Astrocyte of the spinal cord (primary cell): ENCODE measurements at regions not wholly inside any gene's neighbourhood (a gene's known extent, or its start where the extent isn't known, plus 50 kb on each side); places are given as distances from the start of the nearest gene placed in this dataset.
"Not testable (repeated sequence)": the region's sequence is repeated elsewhere in the genome, so short reads cannot be mapped to it uniquely, and the experiment has no call there.

Source experiments
- DNase-seq: peaks from one replicate; pipeline ENCODE4 v3.0.0; 2011; ENCODE audit warnings: low read depth, low spot score
- H3K4me3 ChIP-seq: 2 replicates; pipeline ENCODE4 v1.5.1; 2011; ENCODE audit warnings: low read depth, mild to moderate bottlenecking, low read length, moderate library complexity
- CTCF ChIP-seq: IDR thresholded peaks from 2 replicates; pipeline ENCODE4 v1.5.1; 2012; ENCODE audit warnings: low read depth, mild to moderate bottlenecking, low read length, inconsistent platforms
- in situ Hi-C: cut with HindIII; loops from 2 replicates; pipeline ENCODE4 v1.10.0; 2017; ENCODE audit warnings: low sequenced_read_pairs

GRCh38 chr4:103948244-103949018 is 228.6 kb upstream of the TACR3 start:
- in situ Hi-C loops: no loop called here
- no peak for TF ChIP-seq CTCF
- no peak for DNase-seq

GRCh38 chr4:103947617-103948016 is 227.8 kb upstream of the TACR3 start:
- in situ Hi-C loops: no loop called here
- no peak overlapping the region for H3K4me3 ChIP-seq
- TF ChIP-seq CTCF: no peak

More at GRCh38 chr4:103948244-103949018, 228.6 kb upstream of the TACR3 start:
- H3K4me3 ChIP-seq: no peak overlapping the region

GRCh38 chr4:103946621-103947268 is 227.0 kb upstream of the TACR3 start:
- in situ Hi-C loops, H3K4me3 ChIP-seq, DNase-seq: not testable (repeated sequence)

More at GRCh38 chr4:103947617-103948016, 227.8 kb upstream of the TACR3 start:
- no peak for DNase-seq

- in situ Hi-C loops: no loop called here
- H3K4me3 ChIP-seq: no peak overlapping the region
Observed at GRCh38 chr4:103938488-103938887, 218.7 kb upstream of the TACR3 start.

GRCh38 chr4:103936653-103937145 is 216.9 kb upstream of the TACR3 start:
- in situ Hi-C loops: no loop called here
- H3K4me3 ChIP-seq: no peak overlapping the region
- TF ChIP-seq CTCF: no peak
- DNase-seq: no peak

More at GRCh38 chr4:103938488-103938887, 218.7 kb upstream of the TACR3 start:
- DNase-seq: no peak
- TF ChIP-seq CTCF: no peak

GRCh38 chr4:103934178-103934789 is 214.5 kb upstream of the TACR3 start:
- TF ChIP-seq CTCF: peak; percentile 56
- in situ Hi-C loops: no loop called here
- no peak overlapping the region for H3K4me3 ChIP-seq
- peak; percentile 65 for DNase-seq
